ENCODE measurements at regions not wholly inside any gene's neighbourhood (a gene's known extent, or its start where the extent isn't known, plus 50 kb on each side); places are given as distances from the start of the nearest gene placed in this dataset.

GRCh38 chr11:45554230-45554967, 111.0 kb downstream of the CHST1 start:
- DNase-seq (ENCODE audit: low read depth), result no peak

- DNase-seq (ENCODE audit: low read depth), result no peak
Observed at GRCh38 chr11:45553383-45553936, 112.0 kb downstream of the CHST1 start.

DNA sequence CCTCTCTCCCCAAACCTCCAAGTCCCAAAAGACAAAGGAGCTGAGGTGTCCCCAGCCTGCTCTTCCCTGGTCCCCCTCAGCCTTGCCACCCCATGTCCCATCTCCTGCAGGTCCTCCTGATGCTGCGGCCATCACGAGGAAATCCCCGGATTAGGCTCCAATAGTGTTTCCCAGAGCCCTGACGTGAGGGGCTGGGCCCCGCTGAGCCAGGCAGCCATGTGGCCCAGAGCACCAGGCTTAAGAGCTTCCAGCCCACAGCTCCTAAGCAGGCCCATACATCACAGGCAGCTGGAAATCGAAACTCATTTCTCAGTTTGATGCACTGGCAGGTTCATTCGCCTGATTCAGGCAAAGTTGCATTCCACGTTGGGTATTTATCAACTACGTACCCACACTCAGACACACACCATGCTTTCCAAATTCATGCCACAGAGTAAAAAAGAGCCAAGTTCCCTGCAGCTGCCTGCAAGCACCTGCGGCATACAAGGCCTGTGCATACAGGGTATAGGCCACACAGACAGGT, 114.2 kb downstream of the CHST1 start:
- no peak for DNase-seq (ENCODE audit: low read depth)

DNA sequence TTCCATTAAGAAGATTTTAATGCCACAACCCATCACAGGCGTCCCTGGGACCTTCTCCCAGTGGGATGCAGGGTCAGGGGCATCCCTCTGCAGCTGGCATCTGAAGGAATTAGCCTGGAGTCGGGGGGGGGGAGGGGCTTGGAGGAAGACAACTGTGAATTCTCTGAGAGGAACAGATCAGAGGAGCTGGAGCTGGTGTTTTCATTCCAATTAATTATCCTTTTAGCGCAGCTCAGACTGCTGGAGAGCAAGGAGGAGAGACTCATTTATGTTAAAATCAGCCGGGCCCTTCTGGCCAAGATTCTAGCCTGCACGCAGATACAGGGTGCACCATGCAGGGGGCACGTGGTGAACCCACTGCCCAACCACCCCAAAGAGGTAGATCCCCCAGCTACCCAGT, 116.2 kb downstream of the CHST1 start:
- no peak for DNase-seq (ENCODE audit: low read depth)

DNA sequence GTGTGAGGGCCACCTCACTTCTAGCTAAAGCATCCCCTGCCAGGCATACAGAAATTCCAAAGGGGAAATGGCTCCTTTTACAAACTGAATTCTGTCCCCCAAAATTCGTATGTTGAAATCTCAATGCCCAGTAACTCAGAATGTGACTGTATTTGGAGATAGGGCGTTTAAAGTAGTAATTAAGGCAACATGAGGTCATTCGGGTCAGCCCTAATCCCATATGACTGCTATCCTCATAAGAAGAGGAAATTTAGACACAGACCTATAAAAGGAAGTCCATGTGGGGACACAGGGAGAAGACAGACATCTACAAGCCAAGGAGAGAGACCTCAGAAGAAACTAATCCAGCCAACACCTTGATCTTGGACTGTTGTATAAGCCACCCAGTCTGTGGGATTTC, 119.1 kb downstream of the CHST1 start:
- DNase-seq (ENCODE audit: low read depth), result no peak

- no peak for DNase-seq (ENCODE audit: low read depth)
Observed at GRCh38 chr11:45544826-45545225, 120.6 kb downstream of the CHST1 start.

DNA sequence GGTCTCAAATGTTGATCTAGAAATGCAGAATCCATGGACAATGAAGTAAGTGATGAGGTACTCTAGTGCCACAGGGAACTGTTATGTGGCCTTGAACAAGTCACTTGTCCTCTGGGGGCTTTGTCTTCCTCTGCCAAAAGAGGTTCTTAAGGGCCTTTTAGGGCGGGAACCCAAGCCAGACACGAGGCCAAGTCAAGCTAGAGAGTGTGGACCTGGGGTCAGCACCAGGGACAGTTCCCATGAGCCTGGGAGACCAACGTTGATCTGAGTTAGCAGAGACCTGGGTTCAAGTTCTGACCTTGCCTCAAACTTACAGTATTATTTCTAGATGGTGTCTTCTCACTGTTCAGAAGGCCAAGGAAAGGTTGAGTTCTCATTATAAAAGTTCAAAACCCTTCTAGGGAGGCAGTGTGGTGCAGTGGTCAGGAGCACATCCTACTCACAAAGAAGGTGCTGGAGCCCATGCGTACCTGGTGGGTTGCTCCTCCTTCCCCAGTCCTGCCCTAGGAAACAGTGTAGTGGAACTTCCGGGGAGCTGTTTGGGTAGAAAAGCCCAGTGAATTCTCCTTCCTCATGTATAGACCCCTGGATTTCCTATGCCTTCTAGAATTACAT, 121.5 kb downstream of the CHST1 start:
- peak; percentile 37 for DNase-seq (ENCODE audit: low read depth)

DNA sequence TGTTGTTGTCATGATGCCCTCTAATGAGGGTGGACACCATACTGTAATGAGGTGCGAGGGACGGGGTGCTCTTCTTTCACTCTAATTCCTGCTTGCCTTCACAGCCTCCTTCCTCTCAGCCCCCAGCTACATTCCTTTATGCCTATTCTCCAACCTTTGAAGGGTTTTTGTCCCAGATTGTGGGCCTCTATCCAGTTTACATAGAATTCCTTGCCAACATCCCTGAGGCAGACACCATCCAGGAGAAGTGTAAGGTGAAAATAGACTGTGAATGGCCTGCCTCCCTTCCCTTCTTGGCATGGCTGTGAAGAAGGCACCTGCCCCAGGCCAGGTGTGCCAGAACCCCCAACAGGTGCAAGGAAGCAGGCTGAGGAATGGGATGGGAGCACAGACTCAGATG, 122.3 kb downstream of the CHST1 start:
- no peak for DNase-seq (ENCODE audit: low read depth)

DNA sequence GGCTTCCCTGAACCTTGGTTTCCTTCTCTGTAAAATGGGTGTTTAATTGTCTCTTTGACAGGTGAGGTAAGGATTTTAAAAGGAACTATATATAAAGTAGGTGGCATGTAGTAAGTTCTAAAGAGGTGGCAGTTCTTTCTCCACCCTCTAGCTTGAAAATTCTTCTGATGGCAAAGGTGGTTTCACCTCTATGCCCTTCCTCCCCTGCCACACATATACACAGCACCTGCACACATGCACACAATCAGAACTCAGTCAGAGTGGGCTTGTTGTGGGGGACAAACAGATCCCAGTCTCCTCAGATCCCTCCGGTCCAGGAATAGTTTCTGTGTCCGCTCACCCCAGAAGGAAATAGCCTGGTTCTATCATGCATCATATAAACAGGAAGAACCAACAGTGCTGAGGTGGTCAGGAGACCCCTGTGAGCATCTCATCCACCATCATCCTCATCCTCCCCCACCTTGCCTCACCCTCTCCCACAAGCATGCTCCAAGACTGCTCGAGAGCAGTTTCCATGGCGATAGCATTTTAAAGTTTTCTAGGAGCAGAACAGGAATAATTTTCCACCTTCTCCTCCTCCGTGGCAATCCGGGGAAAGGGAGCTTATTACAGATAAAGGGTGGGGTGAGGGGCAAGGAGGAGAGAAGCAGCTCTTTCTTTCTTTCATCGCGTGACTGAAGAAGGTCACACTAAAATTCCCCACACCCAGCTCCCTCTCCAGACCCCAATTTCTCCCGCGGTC, 123.6 kb downstream of the CHST1 start:
- no peak for DNase-seq (ENCODE audit: low read depth)

GRCh38 chr11:45538939-45539338, 126.5 kb downstream of the CHST1 start:
- DNase-seq (ENCODE audit: low read depth), result no peak

DNA sequence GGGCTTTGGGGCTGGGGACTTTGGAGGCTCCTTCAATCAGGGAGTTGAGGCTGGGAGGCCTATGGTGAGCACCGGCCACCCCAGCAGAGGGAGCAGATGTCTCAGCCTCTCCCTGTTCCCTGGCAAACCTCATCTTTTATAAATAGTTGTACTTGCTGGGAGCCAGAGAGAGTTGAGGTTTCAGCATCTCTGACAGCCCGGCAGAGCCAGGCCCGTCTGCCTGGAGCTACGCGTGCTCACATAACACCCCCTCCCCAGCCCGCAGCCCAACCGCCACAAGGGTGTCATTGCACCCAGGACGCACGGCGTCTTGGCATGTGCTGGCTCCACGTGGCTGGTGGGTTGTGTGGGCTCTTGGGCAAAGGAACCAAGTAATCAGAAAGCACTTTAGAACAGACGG, 127.1 kb downstream of the CHST1 start:
- no peak for DNase-seq (ENCODE audit: low read depth)

DNA sequence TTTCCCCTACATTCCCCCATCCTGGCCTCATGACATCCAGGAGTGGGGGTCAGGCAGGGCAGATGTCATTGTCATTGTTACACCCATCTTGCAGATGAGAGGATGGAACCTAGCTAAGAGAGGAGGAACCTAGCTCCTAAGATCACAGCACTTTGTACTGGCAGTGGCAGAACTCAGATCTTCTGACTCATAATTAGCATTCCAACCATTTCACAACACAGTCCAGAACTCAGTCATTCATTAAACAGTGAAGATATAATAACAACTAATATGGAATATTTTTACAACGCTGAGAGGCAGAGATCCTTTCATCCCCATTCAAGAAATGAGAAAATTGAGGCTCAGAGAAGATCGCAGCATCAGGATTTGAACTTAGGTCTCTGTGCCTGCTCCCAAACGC, 127.8 kb downstream of the CHST1 start:
- peak; percentile 16 for DNase-seq (ENCODE audit: low read depth)

DNA sequence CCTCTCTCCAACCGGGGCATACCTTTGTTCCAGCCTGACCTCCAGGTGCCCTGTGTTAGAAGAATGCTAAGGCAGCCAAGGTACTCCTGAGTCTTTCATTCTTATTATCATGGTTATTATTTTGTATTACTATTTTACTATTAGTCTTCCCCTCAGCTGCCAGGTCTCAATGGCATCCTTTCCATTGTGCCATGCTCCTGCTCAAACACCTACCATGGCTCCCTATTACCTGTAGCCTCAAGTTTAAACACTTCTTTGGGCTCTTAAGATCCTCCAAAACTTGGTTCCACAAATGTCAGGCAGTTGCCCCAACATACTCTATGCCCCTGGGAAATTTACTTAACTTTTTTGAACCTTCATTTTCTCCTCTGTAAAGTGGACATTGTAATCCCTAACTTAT, 130.4 kb downstream of the CHST1 start:
- no peak for DNase-seq (ENCODE audit: low read depth)

GRCh38 chr11:45534132-45534531, 131.3 kb downstream of the CHST1 start:
- DNase-seq (ENCODE audit: low read depth), result no peak

DNA sequence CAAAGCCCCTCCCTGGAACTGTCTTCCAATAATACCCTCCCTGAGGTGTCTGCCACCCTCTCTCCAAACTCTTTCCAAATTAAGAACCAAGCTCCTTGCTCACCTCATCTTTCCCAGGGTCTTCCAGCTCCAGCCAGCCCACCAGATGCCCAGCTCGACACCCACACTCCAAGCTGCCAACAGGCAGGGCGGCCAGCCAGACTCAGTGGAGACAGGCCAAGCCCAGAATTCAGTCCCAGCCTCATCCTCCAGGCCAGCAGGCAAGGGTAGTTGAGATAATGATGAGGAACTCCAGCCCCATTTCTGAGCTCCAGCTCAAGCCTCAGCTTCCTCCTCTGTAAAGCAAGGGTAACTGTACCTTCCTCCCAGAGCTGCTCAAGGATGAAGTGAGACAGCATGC, 132.9 kb downstream of the CHST1 start:
- DNase-seq (ENCODE audit: low read depth), result no peak

- DNase-seq (ENCODE audit: low read depth), result no peak
Observed at GRCh38 chr11:45530776-45531175, 134.6 kb downstream of the CHST1 start.

- DNase-seq (ENCODE audit: low read depth), result no peak
Observed at GRCh38 chr11:45530111-45530510, 135.3 kb downstream of the CHST1 start.

- DNase-seq (ENCODE audit: low read depth), result no peak
Observed at GRCh38 chr11:45528435-45528834, 137.0 kb downstream of the CHST1 start.

- DNase-seq (ENCODE audit: low read depth), result no peak
Observed at GRCh38 chr11:45527898-45528297, 137.5 kb downstream of the CHST1 start.

DNA sequence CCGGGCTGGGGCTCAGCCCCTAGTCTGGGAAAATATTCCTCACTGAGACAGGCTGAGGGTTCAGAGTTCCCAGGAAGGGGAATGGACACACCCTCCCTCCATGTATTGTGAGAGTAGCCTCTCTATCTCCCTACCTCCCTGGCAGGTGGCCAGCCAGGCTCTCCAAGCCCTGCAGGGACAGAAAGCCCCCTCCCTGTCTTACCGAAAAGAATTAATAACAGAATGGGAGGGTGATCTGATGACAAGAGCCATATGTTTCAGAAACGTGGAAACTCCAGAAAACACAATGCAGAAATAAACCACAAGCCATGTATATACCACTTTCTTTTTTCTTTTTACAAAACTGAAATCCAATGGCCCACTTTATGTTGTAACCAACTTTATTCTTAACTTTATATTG, 140.0 kb downstream of the CHST1 start:
- DNase-seq (ENCODE audit: low read depth), result no peak

- DNase-seq (ENCODE audit: low read depth), result no peak
Observed at GRCh38 chr11:45523760-45524159, 141.7 kb downstream of the CHST1 start.

- no peak for DNase-seq (ENCODE audit: low read depth)
Observed at GRCh38 chr11:45518833-45519535, 146.4 kb downstream of the CHST1 start.

All from EH (cell line).